Panc1 (cell line): ENCODE measurements at regions not wholly inside any gene's neighbourhood (a gene's known extent, or its start where the extent isn't known, plus 50 kb on each side); places are given as distances from the start of the nearest gene placed in this dataset.
A peak's percentile ranks its signal among the peaks of the same experiment; 100 is the strongest.

Experiments used
- ATAC-seq: fragments of 200-7000 bp; cut with Tn5 transposase; 2 replicates; pipeline ENCODE4 v1.9.1; 2020; ENCODE audit warnings: mild to moderate bottlenecking, moderate library complexity
- BruUV-seq: library from RNA; stranded (reverse); fragments of 400-500 nt; replicated peaks from 2 replicates; lab custom pipeline; 2021; lab: Mats Ljungman, UMichigan
- CTCF ChIA-PET: fragments of 300-600 bp; sonication (Branson Sonifier 250); formaldehyde crosslinking; loops from one replicate; lab custom pipeline; 2022; ENCODE audit warnings: antibody characterized with exemption; lab: Charles Lee
- POLR2A ChIA-PET: fragments of 300-600 bp; sonication (Branson Sonifier 250); formaldehyde crosslinking; loops from one replicate; lab custom pipeline; 2022; ENCODE audit warnings: antibody characterized with exemption; lab: Charles Lee
- DNase-seq: peaks from one replicate; pipeline ENCODE4 v3.0.0-alpha.2; 2010; ENCODE audit warnings: low read depth, low spot score
- H3K27ac ChIP-seq: 2 replicates; pipeline ENCODE4 v1.5.1; 2011; ENCODE audit warnings: mild to moderate bottlenecking, low read length, inconsistent platforms
- H3K27me3 ChIP-seq: fragments of 200-500 bp; sonication (Bioruptor generic); 2 replicates; pipeline ENCODE4 v1.6.0; 2014; ENCODE audit warnings: low read length, inconsistent platforms; ENCODE audit not compliant: control insufficient read depth, insufficient read depth
- H3K36me3 ChIP-seq: fragments of 200-500 bp; sonication (Bioruptor generic); 2 replicates; pipeline ENCODE4 v1.5.1; 2014; ENCODE audit warnings: inconsistent platforms, mild to moderate bottlenecking, low read length, moderate library complexity; ENCODE audit not compliant: control insufficient read depth, insufficient read depth
- H3K4me1 ChIP-seq: 2 replicates; pipeline ENCODE4 v1.5.1; 2011; ENCODE audit warnings: inconsistent platforms, mild to moderate bottlenecking, low read length, moderate library complexity; ENCODE audit not compliant: control insufficient read depth, insufficient read depth
- H3K4me3 ChIP-seq, 2 experiments: 2 replicates each; pipeline ENCODE4 v1.5.1; 2011 to 2012; ENCODE audit warnings: low read depth in 2 of 2, low read length in 2 of 2, mild to moderate bottlenecking in 2 of 2, inconsistent platforms in 1 of 2, moderate library complexity in 1 of 2
- H3K9me3 ChIP-seq: fragments of 200-500 bp; sonication (Bioruptor generic); 2 replicates; pipeline ENCODE4 v1.5.1; 2014; ENCODE audit warnings: low read depth, mild to moderate bottlenecking, inconsistent platforms, low read length, moderate library complexity; ENCODE audit not compliant: control insufficient read depth, insufficient read depth
- CTCF ChIP-seq: fragments of 450-650 bp; IDR thresholded peaks from 2 replicates; pipeline ENCODE4 v1.5.1; 2017; ENCODE audit warnings: mild to moderate bottlenecking
- POLR2AphosphoS5 ChIP-seq: IDR thresholded peaks from 2 replicates; pipeline ENCODE4 v1.6.1; 2012; ENCODE audit warnings: mild to moderate bottlenecking, low read depth, low read length, moderate library complexity
- REST ChIP-seq, 2 experiments: IDR thresholded peaks; 2 replicates each; pipeline ENCODE4 v1.6.1; 2011 to 2012; ENCODE audit warnings: low read depth in 2 of 2, control low read depth in 1 of 2, low read length in 1 of 2, mild to moderate bottlenecking in 1 of 2, moderate library complexity in 1 of 2; ENCODE audit not compliant: insufficient read depth in 1 of 2
- SIN3A ChIP-seq: IDR thresholded peaks from 2 replicates; pipeline ENCODE4 v1.6.1; 2012; ENCODE audit warnings: low read depth, mild to moderate bottlenecking, low read length, moderate library complexity, borderline replicate concordance; ENCODE audit not compliant: insufficient read depth
- TCF7L2 ChIP-seq: IDR thresholded peaks from 2 replicates; pipeline ENCODE4 v1.6.1; 2011; ENCODE audit warnings: mild to moderate bottlenecking, low read depth, low read length, inconsistent platforms
- in situ Hi-C: cut with HindIII; loops from 2 replicates; pipeline ENCODE4 v1.10.0; 2016; ENCODE audit warnings: low sequenced_read_pairs, low pct_unique_long_range_greater_than_20kb
- intact Hi-C: fragments of 100-400 bp; cut with micrococcal nuclease; formaldehyde crosslinking; loops from one replicate; pipeline ENCODE4 v1.10.0; 2022; ENCODE audit not compliant: unreplicated experiment

GRCh38 chr14:100658181-100658886, 68.4 kb upstream of the DLK1 start:
- Histone ChIP-seq H3K36me3 (no peaks in the 10 kb centered on the region), H3K9me3 (no peaks in the 10 kb centered on the region), H3K27ac (peak overlapping the region; percentile 68; the same call in 1 of the 2 replicates), H3K27me3 (no peaks in the 10 kb centered on the region), H3K4me1 (peaks cover 52% of the 10 kb centered on the region), H3K4me3 (no peak overlapping the region)
- POLR2A ChIA-PET: interaction anchor here (0.6 kb wide), 1 partner anchor 193 kb away, joined by 3 read pairs; no protein-coding TSS in a partner anchor
- TF ChIP-seq TCF7L2 (no peak), POLR2AphosphoS5 (no peak), SIN3A (no peak), CTCF (no peak), REST (IDR thresholded peaks at IDR 0.05; ENCODE audit: insufficient read depth in 1 of 2, low read depth in 2 of 2, low read length in 1 of 2) (no peak)
- intact Hi-C loops: no loop called here
- in situ Hi-C loops: no loop called here
- ATAC-seq (0 out of 2 replicates have a peak, but pooled peaks have one; percentile 5), DNase-seq (no peak)
- BruUV-seq: no TSS peak
- CTCF ChIA-PET: interaction anchor here (0.7 kb wide), 1 partner anchor 236 kb away, joined by 3 read pairs; no protein-coding TSS in a partner anchor

DNA sequence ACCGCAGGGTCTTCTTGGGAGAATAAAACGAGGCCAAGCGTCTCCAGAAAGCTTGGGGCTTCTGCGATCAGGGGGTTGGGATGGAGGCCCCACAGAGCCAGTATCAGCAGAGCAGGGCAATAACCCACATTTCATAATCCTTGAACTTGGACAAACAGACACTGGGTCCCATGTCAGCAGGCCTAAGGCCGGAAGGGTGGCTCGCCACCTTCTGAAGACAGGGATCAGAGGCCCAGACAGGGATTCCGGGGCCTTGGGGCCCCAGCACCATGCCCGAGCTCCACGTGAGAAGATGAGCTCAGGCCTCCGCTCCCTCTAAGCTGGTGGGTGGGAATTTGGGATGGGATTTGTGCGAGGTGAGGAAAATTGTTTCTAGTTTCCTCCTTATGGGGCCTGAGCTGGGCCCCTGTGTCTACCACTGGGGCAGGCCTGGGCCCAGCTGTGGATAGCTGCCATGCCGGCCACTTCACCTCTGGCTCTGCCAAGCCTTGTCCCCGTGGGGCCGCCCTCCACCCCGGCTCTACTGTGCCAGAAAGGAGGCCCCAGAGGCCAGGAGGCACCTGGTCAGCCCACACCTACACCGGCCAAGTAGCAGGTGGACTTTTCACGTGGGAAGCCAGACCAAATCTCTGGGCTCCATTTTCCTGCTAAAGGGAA, 67.2 kb upstream of the DLK1 start:
- Histone ChIP-seq H3K9me3 (no peaks in the 10 kb centered on the region), H3K4me3 (no peak overlapping the region), H3K27me3 (no peaks in the 10 kb centered on the region), H3K4me1 (peaks cover 59% of the 10 kb centered on the region), H3K36me3 (no peaks in the 10 kb centered on the region), H3K27ac (peak overlapping the region; percentile 68)
- CTCF ChIA-PET: no interaction called here
- intact Hi-C loops (no loop called here), in situ Hi-C loops (no loop called here)
- TF ChIP-seq SIN3A (no peak), TCF7L2 (no peak), CTCF (no peak), POLR2AphosphoS5 (no peak), REST (IDR thresholded peaks at IDR 0.05; ENCODE audit: insufficient read depth in 1 of 2, low read depth in 2 of 2, low read length in 1 of 2) (no peak)
- DNase-seq (no peak), ATAC-seq (no peak)
- no TSS peak for BruUV-seq
- POLR2A ChIA-PET: no interaction called here
